ENCODE measurements at regions not wholly inside any gene's neighbourhood (a gene's known extent, or its start where the extent isn't known, plus 50 kb on each side); places are given as distances from the start of the nearest gene placed in this dataset.

GRCh38 chr5:44619875-44620610, 188.7 kb upstream of the MRPS30 start:
- H3K4me3 Mint-ChIP-seq = no peak overlapping the region

GRCh38 chr5:44614845-44615244, 193.9 kb upstream of the MRPS30 start:
- no peak overlapping the region for H2AFZ ChIP-seq (replicated peaks)
- no peak overlapping the region for H3K4me2 ChIP-seq
- Mint-ChIP-seq H3K36me3 (no peaks in the 10 kb centered on the region), H3K9me3 (no peaks in the 10 kb centered on the region), H3K4me1 (no peaks in the 10 kb centered on the region), H3K27ac (no peak overlapping the region), H3K4me3 (no peak overlapping the region), H3K27me3 (ENCODE audit: insufficient read depth, low read depth) (no peaks in the 10 kb centered on the region)
- no peaks in the 10 kb centered on the region for H3K4me1 ChIP-seq
- no peaks in the 10 kb centered on the region for H3K27me3 ChIP-seq
- DNase-seq (ENCODE audit: low spot score) = no peak
- H3K36me3 ChIP-seq = no peaks in the 10 kb centered on the region
- no peak overlapping the region for H3K4me3 ChIP-seq
- H3K9ac ChIP-seq = no peak overlapping the region
- no peaks in the 10 kb centered on the region for H4K20me1 ChIP-seq (ENCODE audit: low read depth)
- no peak overlapping the region for H3K27ac ChIP-seq
- no peaks in the 10 kb centered on the region for H3K79me2 ChIP-seq (ENCODE audit: low read depth)
- H3K9me3 ChIP-seq (ENCODE audit: low read depth) = no peaks in the 10 kb centered on the region
- no peaks in the 10 kb centered on the region for H3F3A ChIP-seq (ENCODE audit: low read depth)
- TF ChIP-seq EZH2phosphoT487 (IDR thresholded peaks at IDR 0.05) (no peak), CTCF (IDR thresholded peaks at IDR 0.05) (no peak), EZH2 (IDR thresholded peaks at IDR 0.05) (no peak)

More at GRCh38 chr5:44619875-44620610, 188.7 kb upstream of the MRPS30 start:
- no peak overlapping the region for H3K4me3 ChIP-seq
- Mint-ChIP-seq H3K27me3 (ENCODE audit: insufficient read depth, low read depth) (no peaks in the 10 kb centered on the region), H3K36me3 (no peaks in the 10 kb centered on the region), H3K9me3 (no peaks in the 10 kb centered on the region), H3K4me1 (no peaks in the 10 kb centered on the region), H3K27ac (no peak overlapping the region)
- H3K27ac ChIP-seq = no peak overlapping the region
- no peaks in the 10 kb centered on the region for H3K79me2 ChIP-seq (ENCODE audit: low read depth)
- no peaks in the 10 kb centered on the region for H4K20me1 ChIP-seq (ENCODE audit: low read depth)
- TF ChIP-seq EZH2phosphoT487 (IDR thresholded peaks at IDR 0.05) (no peak), CTCF (IDR thresholded peaks at IDR 0.05) (no peak), EZH2 (IDR thresholded peaks at IDR 0.05) (no peak)
- H3K4me2 ChIP-seq = no peak overlapping the region
- no peaks in the 10 kb centered on the region for H3K9me3 ChIP-seq (ENCODE audit: low read depth)
- no peaks in the 10 kb centered on the region for H3F3A ChIP-seq (ENCODE audit: low read depth)
- H2AFZ ChIP-seq (replicated peaks) = no peak overlapping the region
- H3K9ac ChIP-seq = no peak overlapping the region
- DNase-seq (ENCODE audit: low spot score) = no peak
- H3K36me3 ChIP-seq = no peaks in the 10 kb centered on the region
- H3K27me3 ChIP-seq = no peaks in the 10 kb centered on the region
- H3K4me1 ChIP-seq = no peaks in the 10 kb centered on the region

GRCh38 chr5:44613936-44614335, 194.8 kb upstream of the MRPS30 start:
- no peaks in the 10 kb centered on the region for H3K4me1 ChIP-seq
- H4K20me1 ChIP-seq (ENCODE audit: low read depth) = no peaks in the 10 kb centered on the region
- no peaks in the 10 kb centered on the region for H3K27me3 Mint-ChIP-seq (ENCODE audit: insufficient read depth, low read depth)
- H3K4me3 Mint-ChIP-seq = no peak overlapping the region
- H3K9me3 ChIP-seq (ENCODE audit: low read depth) = no peaks in the 10 kb centered on the region
- H3K36me3 Mint-ChIP-seq = no peaks in the 10 kb centered on the region
- no peak overlapping the region for H2AFZ ChIP-seq (replicated peaks)
- no peaks in the 10 kb centered on the region for H3F3A ChIP-seq (ENCODE audit: low read depth)
- no peaks in the 10 kb centered on the region for H3K27me3 ChIP-seq
- no peaks in the 10 kb centered on the region for H3K36me3 ChIP-seq
- DNase-seq (ENCODE audit: low spot score) = no peak
- H3K4me1 Mint-ChIP-seq = no peaks in the 10 kb centered on the region
- no peak overlapping the region for H3K9ac ChIP-seq
- no peak overlapping the region for H3K4me2 ChIP-seq
- H3K4me3 ChIP-seq = no peak overlapping the region
- no peak overlapping the region for H3K27ac Mint-ChIP-seq
- H3K9me3 Mint-ChIP-seq = no peaks in the 10 kb centered on the region
- no peaks in the 10 kb centered on the region for H3K79me2 ChIP-seq (ENCODE audit: low read depth)
- no peak for TF ChIP-seq EZH2 (IDR thresholded peaks at IDR 0.05)
- TF ChIP-seq EZH2phosphoT487 (IDR thresholded peaks at IDR 0.05) = no peak
- no peak for TF ChIP-seq CTCF (IDR thresholded peaks at IDR 0.05)
- H3K27ac ChIP-seq = no peak overlapping the region
